Transverse colon (tissue), 4 donors: ENCODE measurements at regions not wholly inside any gene's neighbourhood (a gene's known extent, or its start where the extent isn't known, plus 50 kb on each side); places are given as distances from the start of the nearest gene placed in this dataset.

ENCODE experiments used
- DNase-seq: peaks from one replicate; pipeline ENCODE4 v3.0.0-alpha.2; 2019
- H3K27ac ChIP-seq, 4 donors: fragments of 200-600 bp; sonication (generic); 2 replicates each; pipeline ENCODE4 v1.5.1; 2016 to 2018; ENCODE audit warnings: inconsistent platforms in 4 of 4
- H3K27me3 ChIP-seq: fragments of 200-600 bp; sonication (generic); 2 replicates; pipeline ENCODE4 v1.5.1; 2017; ENCODE audit warnings: inconsistent platforms
- H3K36me3 ChIP-seq, 4 donors: fragments of 200-600 bp; sonication (generic); 2 replicates each; pipeline ENCODE4 v1.5.1; 2017 to 2019; ENCODE audit warnings: inconsistent platforms in 4 of 4
- H3K4me1 ChIP-seq, 4 donors: fragments of 200-600 bp; sonication (generic); 2 replicates each; pipeline ENCODE4 v1.5.1; 2017 to 2020; ENCODE audit warnings: inconsistent platforms in 4 of 4
- H3K4me3 ChIP-seq, 4 donors: fragments of 200-600 bp; sonication (generic); 1 replicate in 1 of 4; 2 replicates in 3 of 4; pipeline versions ENCODE4 v1.5.1 to v1.6.1; 2017 to 2019; ENCODE audit warnings: inconsistent platforms in 4 of 4
- H3K9me3 ChIP-seq, 2 donors: fragments of 200-600 bp; sonication (generic); 2 replicates each; pipeline ENCODE4 v1.5.1; 2017 to 2019; ENCODE audit warnings: inconsistent platforms in 2 of 2
- EP300 ChIP-seq: sonication (generic); formaldehyde crosslinking; IDR thresholded peaks from one replicate; pipeline ENCODE4 v1.6.1; 2017; ENCODE audit warnings: antibody characterized with exemption, low read depth
- POLR2A ChIP-seq: fragments of 450-650 bp; IDR thresholded peaks from one replicate; pipeline ENCODE4 v1.6.1; 2016; ENCODE audit warnings: antibody characterized with exemption, mild to moderate bottlenecking, moderate library complexity
- POLR2AphosphoS5 ChIP-seq, 3 donors: sonication (generic); formaldehyde crosslinking; IDR thresholded peaks; one replicate each; pipeline ENCODE4 v1.6.1; 2016; ENCODE audit warnings: antibody characterized with exemption in 3 of 3
- WGBS, 2 donors: methylation state at CpG; one replicate each; pipeline ENCODE4 v1.1.5; 2018; ENCODE audit warnings: low coverage in 1 of 2; 5-methylcytosine and 5-hydroxymethylcytosine counted together
- in situ Hi-C, 4 donors: fragments of 200-750 bp; cut with MboI; loops; one replicate each; pipeline versions ENCODE4 v1.15.0 to v1.15.1; 2017; ENCODE audit warnings: low sequenced_read_pairs in 3 of 4, low pct_ligation_motif_present in 1 of 4, low pct_unique_long_range_greater_than_20kb in 1 of 4
- intact Hi-C: fragments of 100-400 bp; cut with DNase I; formaldehyde crosslinking; loops from one replicate; pipeline ENCODE4 v1.15.1; 2023; ENCODE audit warnings: low total_unique reads
- TF ChIP-seq, protein P1 (sequence below), 5 experiments: fragments of 200-600 bp in 3 of 5; fragments of 450-650 bp in 2 of 5; sonication (generic) in 3 of 5; IDR thresholded peaks; 1 replicate in 2 of 5; 2 replicates in 3 of 5; pipeline ENCODE4 v1.5.1; 2016 to 2017; ENCODE audit warnings: antibody characterized with exemption in 5 of 5, inconsistent platforms in 3 of 5, mild to moderate bottlenecking in 2 of 5, moderate library complexity in 1 of 5

GRCh38 chr12:38540156-38540555 is 223.6 kb downstream of the ALG10B start:
- no peak overlapping the region for H3K27ac ChIP-seq
- TF ChIP-seq, protein P1, sequence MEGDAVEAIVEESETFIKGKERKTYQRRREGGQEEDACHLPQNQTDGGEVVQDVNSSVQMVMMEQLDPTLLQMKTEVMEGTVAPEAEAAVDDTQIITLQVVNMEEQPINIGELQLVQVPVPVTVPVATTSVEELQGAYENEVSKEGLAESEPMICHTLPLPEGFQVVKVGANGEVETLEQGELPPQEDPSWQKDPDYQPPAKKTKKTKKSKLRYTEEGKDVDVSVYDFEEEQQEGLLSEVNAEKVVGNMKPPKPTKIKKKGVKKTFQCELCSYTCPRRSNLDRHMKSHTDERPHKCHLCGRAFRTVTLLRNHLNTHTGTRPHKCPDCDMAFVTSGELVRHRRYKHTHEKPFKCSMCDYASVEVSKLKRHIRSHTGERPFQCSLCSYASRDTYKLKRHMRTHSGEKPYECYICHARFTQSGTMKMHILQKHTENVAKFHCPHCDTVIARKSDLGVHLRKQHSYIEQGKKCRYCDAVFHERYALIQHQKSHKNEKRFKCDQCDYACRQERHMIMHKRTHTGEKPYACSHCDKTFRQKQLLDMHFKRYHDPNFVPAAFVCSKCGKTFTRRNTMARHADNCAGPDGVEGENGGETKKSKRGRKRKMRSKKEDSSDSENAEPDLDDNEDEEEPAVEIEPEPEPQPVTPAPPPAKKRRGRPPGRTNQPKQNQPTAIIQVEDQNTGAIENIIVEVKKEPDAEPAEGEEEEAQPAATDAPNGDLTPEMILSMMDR (IDR thresholded peaks at IDR 0.05), result no peak
- TF ChIP-seq POLR2A, result no peak
- TF ChIP-seq EP300, result no peak
- no peak for TF ChIP-seq POLR2AphosphoS5 (IDR thresholded peaks at IDR 0.05)
- 71 to 80% methylated on average over 1 of the region's 1 CpG for WGBS, 2 donors
- H3K27me3 ChIP-seq, result no peaks in the 10 kb centered on the region
- no peaks in the 10 kb centered on the region for H3K36me3 ChIP-seq
- in situ Hi-C loops (no loop called here), intact Hi-C loops (no loop called here)
- no peaks in the 10 kb centered on the region for H3K4me1 ChIP-seq
- no peak overlapping the region for H3K4me3 ChIP-seq
- no peak for DNase-seq
- H3K9me3 ChIP-seq, result no peaks in the 10 kb centered on the region

DNA sequence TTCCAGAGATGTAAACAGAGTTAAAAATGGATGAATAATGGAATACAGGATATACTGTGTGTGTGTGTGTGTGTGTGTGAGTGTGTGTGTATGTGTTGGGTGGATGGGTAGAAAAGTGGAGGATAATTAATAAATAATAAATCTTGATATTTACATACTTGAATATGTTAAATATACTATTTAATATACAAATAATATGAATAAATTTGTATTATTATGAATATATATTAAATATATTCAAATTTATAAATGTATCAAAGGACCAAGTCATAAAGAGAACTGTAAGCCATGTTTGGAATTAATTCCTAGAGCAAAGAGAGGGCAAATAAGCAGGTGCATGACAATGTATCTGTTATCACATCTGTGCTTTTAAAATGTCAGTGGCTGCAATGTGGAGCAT is 225.3 kb downstream of the ALG10B start:
- no peak for DNase-seq
- TF ChIP-seq POLR2AphosphoS5 (IDR thresholded peaks at IDR 0.05) (no peak), EP300 (no peak), POLR2A (no peak)
- TF ChIP-seq, protein P1 (IDR thresholded peaks at IDR 0.05), result no peak
- Histone ChIP-seq H3K27me3 (no peaks in the 10 kb centered on the region), H3K36me3 (no peaks in the 10 kb centered on the region), H3K27ac (no peak overlapping the region), H3K4me1 (no peaks in the 10 kb centered on the region), H3K9me3 (no peaks in the 10 kb centered on the region), H3K4me3 (no peak overlapping the region)
- in situ Hi-C loops, result no loop called here
- intact Hi-C loops, result no loop called here

GRCh38 chr12:38543151-38543550 is 226.6 kb downstream of the ALG10B start:
- Histone ChIP-seq H3K4me3 (no peak overlapping the region), H3K4me1 (no peaks in the 10 kb centered on the region), H3K36me3 (no peaks in the 10 kb centered on the region), H3K27ac (no peak overlapping the region), H3K27me3 (no peaks in the 10 kb centered on the region), H3K9me3 (no peaks in the 10 kb centered on the region)
- 44 to 64% methylated on average over 1 of the region's 1 CpG for WGBS, 2 donors
- no peak for DNase-seq
- TF ChIP-seq EP300 (no peak), POLR2AphosphoS5 (IDR thresholded peaks at IDR 0.05) (no peak), POLR2A (no peak)
- TF ChIP-seq, protein P1 (IDR thresholded peaks at IDR 0.05), result no peak
- intact Hi-C loops, result no loop called here
- in situ Hi-C loops, result no loop called here

DNA sequence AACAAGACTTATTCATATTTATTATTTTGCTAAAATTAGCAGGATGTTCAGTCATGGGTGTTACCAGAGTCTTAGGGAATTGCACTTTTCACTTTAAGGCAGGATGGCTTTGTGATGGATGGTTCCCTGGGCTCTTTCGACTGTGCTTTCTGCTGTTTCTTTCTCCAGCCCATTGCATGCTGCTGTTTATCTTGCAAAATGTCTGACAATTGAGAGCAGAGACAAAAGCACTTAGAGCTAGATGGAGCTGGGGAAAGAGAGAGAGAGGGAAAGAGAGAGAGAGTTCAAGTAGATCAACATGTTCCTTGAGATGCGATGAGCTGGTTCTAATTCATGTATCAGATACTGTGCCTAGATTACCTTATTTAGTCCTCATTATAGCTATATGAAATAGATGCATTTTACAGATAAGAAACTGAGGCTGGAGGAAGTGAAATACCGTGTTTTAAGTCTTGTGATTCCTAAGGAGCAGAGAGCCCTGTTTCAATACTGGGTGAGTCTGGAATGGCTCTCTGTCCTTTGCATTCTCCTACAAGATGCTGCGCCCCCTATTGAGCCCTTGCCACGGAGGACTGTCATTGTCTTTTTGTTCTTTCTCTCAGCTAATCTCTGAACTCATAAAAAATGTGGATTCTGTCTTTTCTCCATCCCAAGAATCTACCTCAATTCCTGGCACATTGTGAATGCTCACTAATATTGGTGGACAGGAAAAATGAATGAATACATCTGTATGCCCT is 227.9 kb downstream of the ALG10B start:
- TF ChIP-seq EP300, result no peak
- TF ChIP-seq POLR2AphosphoS5 (IDR thresholded peaks at IDR 0.05), result no peak
- TF ChIP-seq, protein P1 (IDR thresholded peaks at IDR 0.05), result no peak
- no peak for TF ChIP-seq POLR2A
- intact Hi-C loops, result no loop called here
- in situ Hi-C loops, result no loop called here

More for the DNA sequence above, 227.9 kb downstream of the ALG10B start:
- no peaks in the 10 kb centered on the region for H3K9me3 ChIP-seq
- 55 to 61% methylated on average over 5 of the region's 5 CpGs for WGBS, 2 donors
- H3K27me3 ChIP-seq, result no peaks in the 10 kb centered on the region
- no peak for DNase-seq
- H3K4me1 ChIP-seq, result no peaks in the 10 kb centered on the region
- no peaks in the 10 kb centered on the region for H3K36me3 ChIP-seq
- no peak overlapping the region for H3K4me3 ChIP-seq
- H3K27ac ChIP-seq, result no peak overlapping the region
